GM21576 (cell line): ENCODE measurements at regions not wholly inside any gene's neighbourhood (a gene's known extent, or its start where the extent isn't known, plus 50 kb on each side); places are given as distances from the start of the nearest gene placed in this dataset.

Experiments used
- ATAC-seq: cut with Tn5 transposase; IDR thresholded peaks from one replicate; pipeline ENCODE4 v1.9.1; 2021; ENCODE audit warnings: mild to moderate bottlenecking, moderate library complexity; ENCODE audit not compliant: unreplicated experiment

- ATAC-seq, result no peak
Observed at GRCh38 chr4:136769717-136770116, 762.6 kb downstream of the PCDH18 start.

- no peak for ATAC-seq
Observed at GRCh38 chr4:136768925-136769275, 763.4 kb downstream of the PCDH18 start.

DNA sequence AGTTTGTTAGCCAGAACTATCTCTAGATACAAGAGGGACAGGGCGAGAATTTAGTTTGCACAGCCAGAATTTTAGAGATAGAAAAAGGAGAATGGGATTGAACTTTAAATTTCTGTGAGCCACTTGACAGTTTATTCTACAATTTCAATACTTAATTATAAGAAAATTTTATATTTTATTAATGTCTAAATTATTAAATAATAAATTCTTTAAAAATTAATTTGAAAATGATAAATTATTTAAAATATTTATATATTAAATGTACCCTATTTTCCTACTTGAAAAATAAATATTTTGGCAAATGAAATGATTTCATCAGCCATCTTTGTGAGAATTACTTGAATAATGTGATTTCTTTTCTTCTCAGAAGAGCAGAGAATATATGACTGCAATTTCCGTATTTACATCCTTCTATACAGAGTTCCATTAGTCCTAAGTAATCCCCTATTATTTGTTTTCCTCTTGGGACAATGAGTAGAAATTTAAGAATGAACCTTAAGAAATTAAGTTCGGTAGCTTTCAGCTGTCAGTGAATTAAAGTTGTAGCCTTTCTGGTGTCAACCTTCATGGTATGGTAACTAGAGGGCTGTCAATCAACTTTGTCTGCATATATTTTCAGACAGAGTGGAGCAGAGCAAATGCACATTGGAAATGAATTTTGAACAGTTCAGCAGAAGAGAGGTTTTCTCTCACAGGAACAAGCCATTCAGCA is 763.9 kb downstream of the PCDH18 start:
- ATAC-seq, result no peak

GRCh38 chr4:136763919-136764318 is 768.4 kb downstream of the PCDH18 start:
- ATAC-seq, result no peak

DNA sequence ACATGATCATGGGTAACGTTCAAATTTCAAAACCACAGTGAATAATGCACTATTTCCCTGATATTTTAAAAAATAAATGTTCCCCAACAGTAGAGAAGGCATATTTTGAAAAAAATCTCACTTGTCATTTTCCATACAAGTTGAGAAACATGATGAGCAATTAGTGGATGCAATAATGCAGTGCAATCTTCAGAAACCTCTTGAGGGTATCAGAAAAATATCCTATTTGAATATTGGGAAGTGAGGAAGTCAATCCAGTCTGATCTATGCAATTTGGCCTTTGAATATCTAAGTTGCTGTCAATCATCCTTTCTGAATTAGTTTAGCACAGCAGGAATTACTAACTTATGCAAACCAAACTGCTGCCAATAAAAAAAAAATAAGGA is 776.8 kb downstream of the PCDH18 start:
- no peak for ATAC-seq

DNA sequence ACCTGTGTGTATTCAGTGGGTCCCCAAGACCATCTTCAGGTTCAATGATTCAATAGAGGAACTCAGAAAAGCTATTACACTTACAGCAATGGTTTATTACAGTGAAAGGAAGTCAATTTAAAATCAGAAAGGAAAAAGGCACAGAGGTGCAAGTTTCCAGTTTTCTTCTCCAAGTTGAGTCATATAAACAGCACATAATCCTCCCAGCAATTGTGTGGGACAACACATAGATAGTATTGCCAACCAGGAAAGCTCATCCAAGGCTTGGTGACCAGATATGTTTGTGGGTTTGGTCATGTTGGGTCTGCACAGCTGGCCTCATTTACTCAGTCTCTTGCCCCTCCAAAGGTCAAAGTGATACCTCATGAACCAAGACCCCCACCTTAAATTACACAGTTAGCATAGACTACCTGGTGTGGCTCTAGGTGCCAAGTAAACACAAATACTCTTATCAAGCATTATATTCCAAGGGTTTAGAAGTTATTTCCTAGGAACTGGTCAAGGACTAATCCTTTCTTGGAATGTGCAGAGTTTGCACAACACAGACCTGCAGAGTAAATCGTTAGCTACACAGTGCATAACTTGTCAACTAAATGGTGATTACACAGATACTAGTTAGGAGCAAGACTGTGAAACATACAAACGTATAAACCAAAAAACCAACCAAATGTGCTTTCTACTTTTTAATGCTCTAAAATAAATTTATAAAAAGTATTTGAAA is 777.3 kb downstream of the PCDH18 start:
- ATAC-seq, result no peak

- ATAC-seq, result no peak
Observed at GRCh38 chr4:136751556-136751955, 780.7 kb downstream of the PCDH18 start.

GRCh38 chr4:136750897-136751296 is 781.4 kb downstream of the PCDH18 start:
- ATAC-seq, result no peak

GRCh38 chr4:136749989-136750388 is 782.3 kb downstream of the PCDH18 start:
- no peak for ATAC-seq

GRCh38 chr4:136748773-136749172 is 783.5 kb downstream of the PCDH18 start:
- no peak for ATAC-seq

DNA sequence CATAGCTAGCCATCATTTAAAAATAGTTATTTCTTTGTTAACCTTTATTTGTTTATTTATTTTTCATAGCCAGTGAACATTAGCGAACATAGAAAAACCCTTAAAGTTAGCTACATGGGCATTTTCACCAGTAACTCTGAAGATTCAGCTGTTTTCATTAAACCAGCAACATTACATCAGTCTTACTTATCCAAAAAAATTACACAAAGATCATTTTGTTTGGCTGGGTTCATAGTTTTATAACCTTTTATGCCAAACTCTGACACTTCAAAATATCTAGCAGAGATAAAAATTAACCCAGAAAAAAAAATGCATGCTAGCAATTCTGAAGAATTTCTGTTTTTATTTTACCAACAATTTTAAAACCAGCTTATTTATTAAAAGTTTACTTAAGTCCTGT is 784.1 kb downstream of the PCDH18 start:
- ATAC-seq, result no peak

GRCh38 chr4:136743238-136743637 is 789.1 kb downstream of the PCDH18 start:
- ATAC-seq, result no peak

DNA sequence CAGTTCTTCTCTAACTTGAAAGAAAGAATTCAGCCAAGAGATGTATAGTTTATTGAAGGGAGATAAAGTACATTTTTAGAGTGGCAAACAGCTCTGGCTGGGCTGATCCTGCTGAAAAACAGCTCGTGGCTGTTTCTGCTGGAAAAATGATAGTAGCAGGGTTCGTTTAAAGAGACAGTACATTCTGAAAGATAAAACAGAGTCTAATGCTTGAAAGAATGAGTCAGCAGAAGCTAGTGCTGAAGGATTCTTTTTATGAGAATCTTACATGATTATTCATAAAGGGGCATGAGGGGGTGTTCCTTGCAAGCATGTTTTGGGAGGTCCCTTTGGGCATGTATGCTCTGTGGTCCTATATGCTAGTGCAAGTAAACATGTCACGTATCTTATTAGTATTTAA is 790.0 kb downstream of the PCDH18 start:
- ATAC-seq, result no peak

DNA sequence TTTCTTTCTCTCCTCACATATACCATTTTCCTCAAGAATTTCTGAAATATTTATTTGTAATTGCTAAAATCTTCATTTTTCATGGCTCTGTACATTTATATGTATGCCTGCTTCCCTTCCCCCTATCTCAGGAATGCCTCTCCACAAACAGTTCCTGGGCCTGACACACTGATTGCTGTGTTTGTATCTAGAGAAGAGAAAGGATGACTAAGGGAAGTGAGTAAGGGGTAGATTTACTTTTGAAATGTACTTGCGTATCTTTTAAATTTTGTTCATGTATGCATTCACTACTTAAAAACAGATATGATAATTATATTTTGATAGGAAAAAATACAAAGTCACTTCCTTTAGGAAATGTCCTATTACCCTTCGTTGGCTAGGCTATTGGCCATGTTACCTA is 790.8 kb downstream of the PCDH18 start:
- ATAC-seq, result no peak

DNA sequence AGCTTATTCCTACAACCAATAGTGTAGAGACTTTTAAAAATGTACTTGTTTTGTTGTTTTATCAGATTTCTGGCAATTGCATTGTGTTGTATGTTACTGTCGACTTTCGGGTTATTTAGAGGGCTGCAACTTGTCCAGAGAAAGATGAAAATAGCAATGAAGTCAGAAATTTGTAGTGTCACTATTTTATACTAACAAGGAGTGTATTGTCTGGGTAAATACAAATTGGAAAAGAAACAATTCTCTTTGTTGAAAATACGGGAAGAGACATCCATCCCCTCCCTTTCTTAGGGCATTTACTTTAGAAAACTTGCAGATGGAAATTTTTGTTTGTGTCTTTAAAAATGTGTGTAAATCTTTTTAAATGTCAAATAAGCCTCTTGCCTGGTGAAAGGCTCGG is 792.0 kb downstream of the PCDH18 start:
- no peak for ATAC-seq

DNA sequence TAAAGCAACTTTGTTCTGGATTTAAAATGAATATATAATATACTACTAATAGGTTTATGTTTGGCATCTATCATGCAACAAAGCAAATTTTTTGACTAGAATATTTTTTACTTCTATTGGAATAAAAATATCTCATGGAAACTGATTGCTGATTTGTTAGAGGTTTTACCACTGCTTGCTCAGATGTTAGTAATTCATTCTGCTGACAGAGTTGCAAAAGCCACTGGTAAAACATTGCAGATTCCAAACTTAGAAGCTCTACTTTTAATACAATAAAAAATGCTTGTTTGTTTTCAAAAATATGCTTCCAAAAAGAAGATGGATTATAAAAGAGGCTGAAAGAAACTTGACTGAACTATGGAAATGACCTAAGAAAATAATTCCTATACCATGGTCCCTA is 795.2 kb downstream of the PCDH18 start:
- no peak for ATAC-seq

DNA sequence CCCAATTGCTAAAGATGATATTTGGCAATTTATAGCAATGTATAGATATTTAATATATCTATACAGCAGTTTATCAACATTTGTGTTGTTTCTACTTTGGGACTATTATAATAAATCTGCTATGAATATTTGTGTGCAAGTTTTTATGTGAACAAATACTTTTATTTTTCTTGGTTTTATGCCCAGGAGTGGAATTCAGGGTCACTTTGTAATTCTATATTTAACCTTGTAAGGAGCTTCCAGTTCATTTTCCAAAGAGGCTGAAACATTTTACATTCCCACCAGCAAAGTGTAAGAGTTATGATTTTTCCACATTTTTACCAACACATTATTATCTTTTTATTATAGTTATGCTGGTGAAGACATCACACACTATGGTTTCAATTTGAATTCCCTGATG is 801.3 kb downstream of the PCDH18 start:
- no peak for ATAC-seq

DNA sequence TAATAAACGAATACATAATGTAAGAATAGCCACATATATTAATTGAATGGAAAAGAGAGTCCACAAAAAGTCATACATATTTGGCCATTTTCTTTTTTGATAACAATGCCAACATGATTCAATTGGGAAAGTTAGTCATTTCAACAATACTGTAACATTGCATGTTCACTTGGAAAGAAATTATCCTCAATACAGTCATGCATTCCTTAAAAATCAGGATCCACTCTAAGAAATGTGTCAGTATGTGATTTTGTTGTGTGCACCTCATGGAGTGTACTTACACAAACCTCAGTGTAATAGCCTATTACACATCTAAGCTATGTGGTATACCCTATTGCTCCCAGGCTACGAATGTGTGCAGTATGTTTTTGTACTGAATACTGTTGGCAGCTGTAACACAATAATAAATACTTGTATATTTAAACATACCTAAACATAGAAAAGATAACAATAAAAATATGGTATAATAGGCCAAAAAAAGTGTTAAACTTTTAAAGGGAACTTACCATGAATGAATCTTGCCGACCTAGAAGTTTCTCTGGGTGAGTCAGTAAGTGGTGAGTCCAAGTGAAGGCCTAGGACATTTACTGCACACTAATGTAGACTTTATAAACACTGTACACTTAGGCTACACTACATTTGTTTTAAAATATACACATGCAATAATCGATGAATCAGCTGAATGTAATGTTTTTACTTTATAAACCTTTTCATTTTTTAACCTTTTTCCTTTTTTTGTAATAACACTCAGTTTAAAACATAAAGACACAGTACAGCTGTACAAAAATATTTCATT is 806.8 kb downstream of the PCDH18 start:
- no peak for ATAC-seq

DNA sequence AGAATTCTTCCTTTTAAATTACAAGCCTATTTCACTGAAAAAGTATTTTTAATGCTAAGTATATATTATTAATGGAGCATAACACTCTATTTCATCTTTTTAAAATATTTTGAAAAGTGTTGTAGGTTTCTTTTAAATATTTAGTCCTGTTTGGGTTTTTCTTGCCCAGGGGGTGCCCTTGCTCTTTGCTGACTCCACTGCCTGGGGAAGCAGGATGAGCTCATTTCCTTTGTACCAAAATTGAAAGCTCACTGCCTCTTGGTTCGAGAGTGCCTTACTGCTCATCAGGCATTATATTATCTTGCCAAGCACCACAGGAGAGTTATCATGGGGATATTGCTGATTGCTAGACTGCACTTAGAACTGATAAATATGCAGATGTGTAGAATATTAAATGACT is 819.2 kb downstream of the PCDH18 start:
- no peak for ATAC-seq

DNA sequence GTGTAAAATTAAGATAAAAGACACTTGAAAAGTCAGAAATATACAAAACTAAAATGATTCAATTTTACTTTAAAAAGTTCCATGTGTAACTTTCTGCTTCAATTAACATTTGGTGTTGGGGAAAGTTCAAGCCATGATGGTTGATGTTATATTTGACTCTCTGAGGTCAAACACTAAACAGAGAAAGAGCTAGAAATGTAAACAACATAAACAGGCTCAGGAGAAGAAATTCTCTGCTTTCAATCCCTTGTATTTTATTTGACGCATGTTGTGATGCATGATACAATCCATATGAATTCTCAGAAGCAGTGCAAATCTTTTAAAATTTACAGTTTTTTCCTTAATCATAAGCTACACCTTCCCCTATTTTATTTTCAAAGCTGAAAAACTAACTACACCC is 822.4 kb downstream of the PCDH18 start:
- no peak for ATAC-seq

DNA sequence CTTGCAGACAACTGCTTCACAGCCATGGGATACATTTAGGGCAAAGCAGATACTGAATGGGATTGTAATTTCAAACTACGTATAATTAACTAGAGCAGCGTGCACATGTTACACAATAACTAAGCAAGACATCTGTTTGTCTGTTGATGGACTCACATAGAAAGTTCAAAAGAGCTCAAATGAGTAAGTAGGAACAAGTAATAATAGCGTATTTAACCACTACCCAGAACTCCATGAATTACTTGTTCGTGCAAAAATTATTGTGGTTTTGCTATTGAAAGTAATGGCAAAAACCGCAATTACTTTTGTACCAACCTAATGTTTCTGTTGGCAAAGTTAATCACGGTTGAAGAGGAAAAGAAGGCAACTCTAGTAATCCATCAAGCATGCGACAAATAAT is 825.4 kb downstream of the PCDH18 start:
- ATAC-seq, result no peak

- ATAC-seq, result no peak
Observed at GRCh38 chr4:136699905-136700304, 832.4 kb downstream of the PCDH18 start.
